Cardiac muscle cell (in vitro differentiated cells and primary cell): ENCODE measurements at regions not wholly inside any gene's neighbourhood (a gene's known extent, or its start where the extent isn't known, plus 50 kb on each side); places are given as distances from the start of the nearest gene placed in this dataset.

Experiments
- DNase-seq, 2 donors: peaks; one replicate each; pipeline versions ENCODE4 v3.0.0 to v3.0.0-alpha.2; 2010 to 2017; ENCODE audit warnings: low read depth in 1 of 2, low spot score in 1 of 2
- H3K27ac ChIP-seq: fragments of 200-600 bp; sonication (generic); 2 replicates; pipeline ENCODE4 v1.5.1; 2016
- H3K27me3 ChIP-seq: fragments of 200-600 bp; sonication (generic); 2 replicates; pipeline ENCODE4 v1.6.0; 2016; ENCODE audit warnings: control low read depth
- H3K36me3 ChIP-seq: fragments of 200-600 bp; sonication (generic); 2 replicates; pipeline ENCODE4 v1.5.1; 2016; ENCODE audit warnings: control low read depth
- H3K4me1 ChIP-seq: fragments of 200-600 bp; sonication (generic); 2 replicates; pipeline ENCODE4 v1.8.1; 2017; ENCODE audit warnings: low read depth, mild to moderate bottlenecking, mixed run types
- H3K4me3 ChIP-seq: fragments of 200-600 bp; sonication (generic); 2 replicates; pipeline ENCODE4 v1.5.1; 2016; ENCODE audit warnings: mild to moderate bottlenecking
- H3K9me3 ChIP-seq: fragments of 200-600 bp; sonication (generic); 2 replicates; pipeline ENCODE4 v1.5.1; 2017; ENCODE audit warnings: low read depth, mild to moderate bottlenecking, control low read depth
- TF ChIP-seq, protein P1 (sequence below): IDR thresholded peaks from 2 replicates; pipeline ENCODE4 v1.5.1; 2012; ENCODE audit warnings: low read depth, mild to moderate bottlenecking, low read length

DNA sequence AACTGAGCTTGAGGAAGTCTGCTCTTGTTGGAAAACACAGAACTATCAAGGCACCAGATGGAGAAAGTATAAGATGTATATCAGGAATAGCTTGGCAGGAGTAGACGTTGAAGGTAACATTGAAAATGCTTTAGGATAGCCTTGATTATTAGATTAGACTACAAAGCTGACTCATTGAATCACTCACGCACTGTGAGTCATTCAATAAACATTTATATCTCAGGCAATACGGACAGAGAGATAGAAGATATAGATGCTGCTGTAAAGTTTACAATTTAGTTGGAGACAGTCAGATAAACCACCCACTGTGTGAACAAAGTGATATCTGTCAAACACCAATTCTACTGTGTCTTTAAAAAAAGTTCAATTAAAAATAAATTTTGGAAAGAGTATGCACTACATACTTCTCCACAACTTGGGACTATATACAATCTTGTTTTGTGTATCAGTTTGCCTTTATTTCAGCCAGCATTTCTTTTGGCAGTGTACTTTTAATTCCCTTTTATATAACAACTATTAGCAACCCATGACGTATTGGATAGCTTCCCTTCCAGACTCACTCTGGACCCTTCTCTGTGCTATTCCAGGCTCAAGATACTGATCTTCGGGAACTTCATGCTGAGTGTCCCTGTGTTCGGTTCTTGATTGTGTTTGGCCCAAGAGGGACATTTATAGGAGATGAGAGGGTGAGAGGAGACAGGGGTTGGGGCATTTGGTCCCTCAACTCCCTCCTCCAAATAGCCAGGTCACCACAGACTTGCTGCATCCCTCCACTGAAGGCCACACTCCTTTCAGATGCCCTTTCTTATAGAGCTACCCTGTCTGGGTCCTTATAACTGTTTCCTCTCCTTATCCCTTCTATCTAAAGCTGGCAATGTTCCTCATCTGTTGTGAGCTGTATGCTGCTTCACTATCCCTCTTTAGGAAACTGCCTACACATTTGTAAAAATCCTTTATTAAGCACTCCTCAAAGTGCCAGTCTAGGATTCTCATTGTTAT lies 176.6 kb upstream of the PTPRK start:
- DNase-seq = peak in 1 of 2 donors; percentile 19
- TF ChIP-seq, protein P1, sequence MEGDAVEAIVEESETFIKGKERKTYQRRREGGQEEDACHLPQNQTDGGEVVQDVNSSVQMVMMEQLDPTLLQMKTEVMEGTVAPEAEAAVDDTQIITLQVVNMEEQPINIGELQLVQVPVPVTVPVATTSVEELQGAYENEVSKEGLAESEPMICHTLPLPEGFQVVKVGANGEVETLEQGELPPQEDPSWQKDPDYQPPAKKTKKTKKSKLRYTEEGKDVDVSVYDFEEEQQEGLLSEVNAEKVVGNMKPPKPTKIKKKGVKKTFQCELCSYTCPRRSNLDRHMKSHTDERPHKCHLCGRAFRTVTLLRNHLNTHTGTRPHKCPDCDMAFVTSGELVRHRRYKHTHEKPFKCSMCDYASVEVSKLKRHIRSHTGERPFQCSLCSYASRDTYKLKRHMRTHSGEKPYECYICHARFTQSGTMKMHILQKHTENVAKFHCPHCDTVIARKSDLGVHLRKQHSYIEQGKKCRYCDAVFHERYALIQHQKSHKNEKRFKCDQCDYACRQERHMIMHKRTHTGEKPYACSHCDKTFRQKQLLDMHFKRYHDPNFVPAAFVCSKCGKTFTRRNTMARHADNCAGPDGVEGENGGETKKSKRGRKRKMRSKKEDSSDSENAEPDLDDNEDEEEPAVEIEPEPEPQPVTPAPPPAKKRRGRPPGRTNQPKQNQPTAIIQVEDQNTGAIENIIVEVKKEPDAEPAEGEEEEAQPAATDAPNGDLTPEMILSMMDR = no peak
- Histone ChIP-seq H3K36me3 (no peaks in the 10 kb centered on the region), H3K4me1 (peaks cover 25% of the 10 kb centered on the region), H3K27ac (no peak overlapping the region), H3K9me3 (no peaks in the 10 kb centered on the region), H3K27me3 (no peaks in the 10 kb centered on the region), H3K4me3 (no peak overlapping the region)

DNA sequence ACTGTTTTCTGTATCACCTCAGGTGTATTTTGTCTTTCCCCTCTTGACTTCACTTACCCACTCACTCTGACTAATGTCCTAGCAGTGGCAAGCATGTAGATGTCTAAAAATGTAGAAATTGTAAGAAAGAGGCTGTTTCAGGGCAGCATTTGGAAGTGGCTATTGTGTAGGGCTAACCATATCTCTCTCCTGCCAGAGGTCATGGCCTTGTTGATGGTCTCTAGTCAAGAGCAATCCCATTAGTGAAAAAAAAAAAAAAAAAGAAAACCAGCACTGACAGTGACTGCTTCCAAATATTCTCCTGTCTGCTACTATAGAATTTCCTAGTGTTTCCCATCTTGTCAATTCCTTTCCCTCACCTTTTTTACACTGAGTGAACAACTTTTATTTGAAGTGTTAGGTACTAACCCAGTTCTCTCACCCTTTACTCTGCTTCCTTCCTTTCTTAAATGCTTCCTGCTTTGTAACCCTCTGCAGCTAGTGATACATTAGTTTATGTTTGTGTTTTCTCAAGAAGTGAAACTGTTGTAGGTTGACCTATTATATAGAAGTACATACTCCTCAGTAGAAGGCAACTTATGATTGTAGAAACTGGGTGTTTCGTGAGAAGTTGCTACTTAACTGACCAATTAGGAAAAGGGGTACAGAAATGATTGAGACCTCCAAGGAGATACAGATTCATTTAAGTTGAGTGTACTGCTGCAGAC lies 174.1 kb upstream of the PTPRK start:
- Histone ChIP-seq H3K9me3 (no peaks in the 10 kb centered on the region), H3K4me1 (peaks cover 49% of the 10 kb centered on the region), H3K36me3 (no peaks in the 10 kb centered on the region), H3K4me3 (no peak overlapping the region), H3K27ac (peak overlapping the region; percentile 36), H3K27me3 (no peaks in the 10 kb centered on the region)
- TF ChIP-seq, protein P1 = no peak
- peak in 1 of 2 donors; percentile 47 for DNase-seq

DNA sequence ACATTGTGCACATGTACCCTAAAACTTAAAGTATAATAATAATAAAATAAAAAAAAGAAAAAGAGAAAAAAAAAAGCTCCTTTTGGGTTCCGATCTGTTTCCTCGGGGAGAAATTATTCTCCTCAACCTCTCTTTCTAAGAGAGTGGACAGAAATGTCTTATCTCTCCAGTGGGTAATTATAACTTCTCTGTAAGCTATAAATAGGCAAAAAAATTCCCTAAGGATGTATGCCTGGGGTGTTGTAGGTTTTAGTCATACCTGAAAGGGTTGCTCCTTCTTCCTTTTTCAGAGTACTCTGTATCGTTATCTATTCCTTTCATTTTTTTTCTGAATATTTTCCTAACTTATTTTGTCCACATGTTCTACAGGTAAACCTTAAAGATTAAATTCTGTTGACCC lies 169.7 kb upstream of the PTPRK start:
- Histone ChIP-seq H3K27me3 (no peaks in the 10 kb centered on the region), H3K9me3 (no peaks in the 10 kb centered on the region), H3K36me3 (no peaks in the 10 kb centered on the region), H3K27ac (no peak overlapping the region), H3K4me3 (no peak overlapping the region), H3K4me1 (peaks cover 57% of the 10 kb centered on the region)
- no peak for DNase-seq
- TF ChIP-seq, protein P1 = no peak

DNA sequence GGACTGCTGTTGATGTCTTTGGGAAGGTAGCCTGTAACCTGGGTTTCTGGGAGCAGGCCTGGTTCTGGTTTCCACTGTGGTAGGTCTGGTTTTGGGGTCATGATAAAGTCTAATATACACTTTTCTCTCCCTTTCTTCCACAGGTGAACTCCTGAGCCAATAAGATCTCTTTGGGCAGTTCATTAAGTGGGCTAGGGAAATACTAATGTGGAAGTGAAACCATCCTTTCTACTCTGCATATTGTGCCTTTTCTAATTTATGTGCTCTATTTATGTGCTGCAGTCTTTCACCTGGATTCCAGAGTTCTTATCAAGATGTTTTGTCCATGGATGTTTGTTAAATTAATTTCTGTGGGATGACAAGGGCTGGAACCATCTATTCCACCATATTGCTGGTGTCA lies 165.7 kb upstream of the PTPRK start:
- Histone ChIP-seq H3K27me3 (no peaks in the 10 kb centered on the region), H3K27ac (no peak overlapping the region), H3K4me3 (no peak overlapping the region), H3K36me3 (no peaks in the 10 kb centered on the region), H3K9me3 (no peaks in the 10 kb centered on the region), H3K4me1 (peaks cover 24% of the 10 kb centered on the region)
- no peak for DNase-seq
- TF ChIP-seq, protein P1 = no peak

DNA sequence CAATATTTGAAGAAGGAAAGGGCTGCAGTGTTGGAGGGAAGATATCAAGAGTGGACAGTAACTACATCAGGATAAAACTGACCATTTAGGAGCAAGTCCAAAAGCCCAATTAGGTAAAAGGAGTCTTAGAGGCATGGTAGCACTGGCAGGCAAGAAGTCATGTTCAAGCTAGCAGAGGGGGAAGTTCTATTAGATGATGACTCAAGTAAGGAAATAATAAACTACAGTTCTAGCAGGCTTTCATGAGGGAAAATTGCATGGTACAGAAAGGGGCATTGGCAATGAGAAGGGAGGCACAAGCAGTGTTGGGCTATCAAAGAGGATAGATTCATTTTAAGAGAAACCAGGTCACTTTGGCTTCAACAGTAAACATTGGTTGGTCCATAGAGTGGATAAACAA lies 156.1 kb upstream of the PTPRK start:
- Histone ChIP-seq H3K4me3 (no peak overlapping the region), H3K9me3 (no peaks in the 10 kb centered on the region), H3K27ac (no peak overlapping the region), H3K36me3 (no peaks in the 10 kb centered on the region), H3K27me3 (no peaks in the 10 kb centered on the region), H3K4me1 (no peaks in the 10 kb centered on the region)
- no peak for DNase-seq
- TF ChIP-seq, protein P1 = no peak
